GM19193 (cell line): ENCODE measurements at regions not wholly inside any gene's neighbourhood (a gene's known extent, or its start where the extent isn't known, plus 50 kb on each side); places are given as distances from the start of the nearest gene placed in this dataset.

Experiments used
- POLR2A ChIP-seq: IDR thresholded peaks from 4 replicates; pipeline ENCODE4 v1.6.1; 2011; ENCODE audit not compliant: insufficient read depth, insufficient read length; ENCODE audit errors: extremely low read depth

GRCh38 chr3:81439108-81439507 is 322.3 kb downstream of the GBE1 start:
- TF ChIP-seq POLR2A, result no peak

- TF ChIP-seq POLR2A, result no peak
These were observed 323.8 kb downstream of the GBE1 start for GRCh38 chr3:81437683-81438082.

GRCh38 chr3:81436182-81436581 is 325.3 kb downstream of the GBE1 start:
- no peak for TF ChIP-seq POLR2A

DNA sequence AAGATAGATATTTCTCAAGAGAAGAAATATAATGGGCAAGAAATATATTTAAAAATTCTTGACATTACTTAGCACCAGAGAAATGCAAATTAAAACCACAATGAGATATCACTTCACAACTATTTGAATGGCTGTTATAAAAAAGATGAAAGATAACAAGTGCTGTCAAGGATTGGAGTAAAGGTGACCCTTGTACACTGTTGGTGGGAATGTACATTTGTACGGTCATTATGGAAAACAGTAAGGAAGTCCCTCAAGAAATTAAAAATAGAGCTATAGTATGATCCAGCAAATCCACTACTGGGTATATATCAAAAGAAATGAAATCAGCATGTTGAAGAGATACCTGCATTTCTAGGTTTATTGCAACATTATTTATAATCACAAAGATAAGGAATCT is 326.4 kb downstream of the GBE1 start:
- TF ChIP-seq POLR2A, result no peak

GRCh38 chr3:81434161-81434560 is 327.3 kb downstream of the GBE1 start:
- TF ChIP-seq POLR2A, result no peak

DNA sequence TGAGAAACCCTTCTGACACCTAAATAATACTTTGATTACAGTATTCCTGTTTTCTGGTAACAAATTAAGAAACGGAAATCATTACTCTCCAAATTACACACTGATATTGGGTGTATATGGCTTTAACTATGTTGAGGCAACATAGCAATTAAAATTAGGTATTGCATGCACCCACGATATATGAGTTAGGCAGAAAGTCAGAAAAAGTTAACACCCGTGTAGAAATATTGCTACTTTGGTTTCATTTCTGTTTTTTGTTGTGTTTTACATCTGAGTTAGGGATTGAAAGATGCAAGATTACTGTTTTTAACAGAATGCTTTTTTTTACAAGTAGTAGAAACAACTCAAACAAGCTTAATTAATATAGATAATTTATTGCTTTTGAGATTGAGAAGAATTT is 327.8 kb downstream of the GBE1 start:
- no peak for TF ChIP-seq POLR2A

- TF ChIP-seq POLR2A, result no peak
These were observed 329.0 kb downstream of the GBE1 start for GRCh38 chr3:81432456-81432855.

GRCh38 chr3:81426826-81427577 is 334.4 kb downstream of the GBE1 start:
- no peak for TF ChIP-seq POLR2A

- no peak for TF ChIP-seq POLR2A
These were observed 336.1 kb downstream of the GBE1 start for GRCh38 chr3:81425198-81425868.

- TF ChIP-seq POLR2A, result no peak
These were observed 342.2 kb downstream of the GBE1 start for GRCh38 chr3:81419228-81419627.

GRCh38 chr3:81416812-81417211 is 344.6 kb downstream of the GBE1 start:
- no peak for TF ChIP-seq POLR2A

GRCh38 chr3:81406318-81406717 is 355.1 kb downstream of the GBE1 start:
- TF ChIP-seq POLR2A, result no peak

DNA sequence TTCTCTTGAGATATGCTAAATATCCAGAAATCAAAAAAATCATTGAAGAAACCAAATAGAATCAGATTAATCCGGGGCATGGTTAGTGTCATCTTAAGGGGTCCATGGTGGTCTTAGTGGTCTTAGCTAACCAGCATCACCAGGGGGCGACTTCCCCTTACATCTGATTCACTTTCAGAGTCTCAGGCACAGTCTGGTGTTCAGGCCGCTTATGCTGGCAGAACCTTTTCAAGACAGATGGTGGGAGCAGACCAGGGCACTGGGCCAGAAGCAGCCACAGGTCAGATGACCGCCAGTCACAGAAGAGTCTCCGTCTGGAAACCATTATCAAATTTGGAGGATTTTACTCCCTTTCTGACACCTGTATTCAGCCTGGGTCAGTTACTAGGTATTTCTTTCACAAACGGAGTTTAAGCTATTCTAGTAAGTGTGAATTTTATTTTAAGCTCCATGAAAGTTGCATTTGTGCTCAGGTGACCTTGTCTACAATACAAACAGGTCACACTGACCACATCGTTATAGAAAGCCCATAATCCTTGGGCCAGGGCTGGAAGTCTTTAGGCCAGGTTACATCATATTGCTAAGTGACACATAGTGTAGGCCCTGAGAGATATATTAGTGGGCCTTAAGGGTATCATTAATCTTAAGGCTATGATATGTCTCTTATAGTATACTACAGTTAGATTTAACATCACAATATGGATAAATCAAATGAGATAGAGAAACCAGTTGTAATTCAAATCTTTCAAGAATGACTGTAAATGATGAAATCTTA is 365.5 kb downstream of the GBE1 start:
- no peak for TF ChIP-seq POLR2A

DNA sequence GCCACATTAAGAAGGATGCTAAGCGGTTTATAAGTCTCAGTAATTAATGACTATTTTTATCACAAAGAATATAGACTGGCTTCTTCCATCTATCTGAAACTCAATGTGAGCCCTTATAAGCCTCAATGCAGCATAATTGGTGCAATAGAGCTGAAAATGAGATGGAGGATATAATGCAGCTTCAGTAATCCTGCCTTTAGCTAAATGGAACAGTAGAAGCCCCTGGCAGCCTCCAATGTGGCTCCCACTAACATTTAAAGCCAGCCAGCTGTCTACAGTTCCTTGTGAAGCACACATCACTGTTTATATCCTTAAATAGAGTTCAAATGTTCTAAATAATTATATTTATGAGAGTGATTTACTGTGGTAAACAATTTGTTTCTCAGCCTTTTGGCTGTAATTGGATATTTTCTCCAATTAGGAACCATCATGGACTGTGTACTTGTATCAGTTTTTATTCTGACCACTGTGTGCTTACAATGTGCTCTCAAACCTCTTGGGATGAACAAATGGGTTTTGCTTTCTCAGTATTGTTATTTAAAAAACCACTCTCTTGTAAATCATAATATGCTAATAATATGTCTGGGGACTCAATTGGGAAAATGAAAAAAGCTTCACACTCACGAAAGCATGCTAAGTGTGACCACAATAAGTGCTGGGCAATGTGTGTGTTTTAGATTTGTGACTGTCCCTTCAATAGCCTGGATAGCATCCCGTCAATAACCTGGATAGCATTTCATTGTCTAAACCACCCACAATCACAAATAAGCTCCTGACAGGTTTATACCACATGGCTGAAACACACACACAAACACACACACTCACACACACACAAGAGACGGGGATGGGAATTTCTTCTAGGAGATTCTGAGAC is 366.6 kb downstream of the GBE1 start:
- TF ChIP-seq POLR2A, result no peak

- no peak for TF ChIP-seq POLR2A
These were observed 368.2 kb downstream of the GBE1 start for GRCh38 chr3:81393251-81393650.
